NCI-H2171 (cell line): ENCODE measurements at regions not wholly inside any gene's neighbourhood (a gene's known extent, or its start where the extent isn't known, plus 50 kb on each side); places are given as distances from the start of the nearest gene placed in this dataset.
"Not testable (repeated sequence)": the region's sequence is repeated elsewhere in the genome, so short reads cannot be mapped to it uniquely, and the experiment has no call there.

ENCODE experiments used
- DNase-seq: peaks from one replicate; lab custom pipeline; 2025; lab: John Stamatoyannopoulos, UW

DNA sequence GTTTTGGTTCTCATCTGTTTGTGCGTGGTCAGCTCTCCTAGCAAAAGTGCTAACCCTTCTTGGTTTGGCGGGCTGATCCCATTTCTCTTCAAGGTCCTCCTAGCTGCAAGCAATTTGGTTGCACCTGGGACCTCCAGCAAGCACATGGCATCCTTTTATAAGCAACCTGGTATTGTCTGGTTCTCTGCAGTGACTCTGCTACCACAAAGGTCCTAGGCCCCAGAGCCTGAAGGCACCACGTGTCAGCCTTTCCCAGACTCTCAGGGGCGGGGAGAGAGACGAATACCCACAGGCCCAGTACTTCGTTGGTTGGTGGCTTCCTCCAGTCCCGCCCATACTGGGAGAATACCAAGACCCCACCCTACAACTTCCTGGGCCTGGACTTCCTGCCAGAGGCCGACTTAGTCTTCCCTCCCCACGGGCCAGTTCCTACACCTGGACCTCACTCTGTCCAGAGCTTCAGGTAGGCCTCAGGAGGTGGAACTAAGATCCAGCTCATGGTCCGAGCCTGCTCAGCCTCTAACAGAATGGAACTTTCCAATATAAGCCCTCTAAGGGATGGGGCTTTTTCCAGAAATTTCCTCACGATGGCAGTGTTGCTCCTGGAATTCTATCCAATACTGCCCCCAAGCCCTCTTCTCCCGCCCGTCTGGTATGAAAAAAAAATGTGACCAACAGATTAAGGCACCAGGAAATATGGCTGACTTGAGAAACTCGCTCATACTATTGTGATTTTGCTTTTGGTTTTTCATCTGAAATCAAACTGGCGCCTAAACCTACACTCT, 192.5 kb upstream of the STK26 start:
- DNase-seq = peak; percentile 72

DNA sequence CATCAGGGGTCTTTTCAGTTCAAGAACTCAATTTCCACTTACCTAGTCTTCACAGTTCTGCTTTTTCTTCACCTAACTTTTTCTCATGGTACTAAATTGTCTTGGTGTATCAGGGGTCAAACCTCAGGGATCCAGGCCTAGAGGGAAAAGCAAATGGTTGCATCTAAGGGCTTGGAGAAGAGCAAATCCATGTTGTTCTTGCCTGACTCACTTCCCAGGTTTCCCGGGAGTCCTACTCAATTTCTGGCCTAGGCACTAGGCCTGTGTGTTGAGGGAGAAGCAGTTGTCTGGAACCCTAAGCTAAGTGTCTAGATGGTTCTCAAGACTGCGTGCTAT, 191.9 kb upstream of the STK26 start:
- no peak for DNase-seq

DNA sequence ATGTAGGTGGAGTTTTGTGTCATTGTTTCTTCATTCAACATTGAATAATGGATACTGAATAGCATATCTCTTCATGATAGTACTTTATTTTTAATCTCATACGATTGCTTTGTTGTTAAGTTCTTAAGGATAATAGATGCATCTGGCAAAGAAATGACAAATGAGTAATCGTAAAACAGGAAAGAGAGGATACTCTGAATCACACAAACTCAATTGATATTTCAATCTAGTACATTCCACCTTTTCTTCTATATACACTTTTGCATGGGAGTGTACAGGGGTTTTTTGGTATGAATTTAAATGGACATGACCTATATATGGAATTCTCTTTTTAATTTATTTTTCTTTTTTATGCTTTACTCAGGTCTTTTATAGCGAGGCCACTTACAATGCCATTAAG, 186.9 kb upstream of the STK26 start:
- DNase-seq = no peak

DNA sequence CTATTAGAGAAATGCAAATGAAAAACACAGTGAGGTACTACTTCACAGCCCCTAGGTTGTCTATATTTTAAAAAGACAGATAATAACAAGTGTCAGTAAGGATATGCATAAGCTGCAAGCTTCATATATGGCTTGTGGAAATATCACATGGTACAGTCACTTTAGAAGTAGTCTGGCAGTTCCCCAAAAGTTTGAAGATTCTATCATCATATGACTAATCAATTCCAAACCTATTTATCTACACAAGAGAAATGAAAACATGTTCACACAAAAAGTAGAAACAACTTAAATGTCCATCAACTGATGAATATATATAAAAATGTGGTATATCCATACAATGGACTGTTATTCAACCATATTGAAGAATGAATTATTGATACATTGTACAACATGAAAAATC, 185.8 kb upstream of the STK26 start:
- DNase-seq = no peak

DNA sequence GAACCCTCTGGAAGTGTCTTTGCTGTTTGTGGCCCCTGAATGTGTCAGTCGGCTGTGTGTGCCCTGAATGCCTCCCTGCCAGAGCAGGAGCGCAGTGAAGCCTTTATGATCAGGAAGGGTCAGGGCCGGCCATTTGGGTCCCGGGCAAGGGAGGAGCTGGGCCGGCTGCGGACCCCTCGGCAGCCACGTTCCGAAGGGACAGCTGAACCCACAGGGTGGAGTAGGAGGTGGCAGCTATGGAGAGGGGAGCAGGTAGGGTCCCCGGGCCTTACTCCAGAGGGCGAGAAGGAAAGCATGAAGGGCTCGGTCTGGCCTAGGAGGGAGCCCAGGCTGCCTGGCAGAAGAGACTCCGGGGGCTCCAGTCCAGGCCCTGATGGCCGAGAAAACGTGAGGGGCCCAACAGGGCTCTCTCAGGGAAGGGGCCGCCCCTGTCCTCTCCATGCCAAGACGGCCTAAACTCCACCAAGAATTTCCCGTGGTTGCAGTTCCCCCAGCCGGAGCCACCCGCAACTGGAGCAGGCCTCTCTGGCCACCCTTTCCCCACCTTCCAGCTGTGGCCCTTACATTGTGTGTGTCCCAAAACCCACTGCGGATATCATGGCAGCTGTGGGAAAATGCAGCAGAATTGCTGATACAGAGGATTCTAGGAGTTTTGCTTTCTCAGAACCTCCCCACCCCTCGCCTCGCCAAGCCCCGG, 182.2 kb upstream of the STK26 start:
- no peak for DNase-seq

DNA sequence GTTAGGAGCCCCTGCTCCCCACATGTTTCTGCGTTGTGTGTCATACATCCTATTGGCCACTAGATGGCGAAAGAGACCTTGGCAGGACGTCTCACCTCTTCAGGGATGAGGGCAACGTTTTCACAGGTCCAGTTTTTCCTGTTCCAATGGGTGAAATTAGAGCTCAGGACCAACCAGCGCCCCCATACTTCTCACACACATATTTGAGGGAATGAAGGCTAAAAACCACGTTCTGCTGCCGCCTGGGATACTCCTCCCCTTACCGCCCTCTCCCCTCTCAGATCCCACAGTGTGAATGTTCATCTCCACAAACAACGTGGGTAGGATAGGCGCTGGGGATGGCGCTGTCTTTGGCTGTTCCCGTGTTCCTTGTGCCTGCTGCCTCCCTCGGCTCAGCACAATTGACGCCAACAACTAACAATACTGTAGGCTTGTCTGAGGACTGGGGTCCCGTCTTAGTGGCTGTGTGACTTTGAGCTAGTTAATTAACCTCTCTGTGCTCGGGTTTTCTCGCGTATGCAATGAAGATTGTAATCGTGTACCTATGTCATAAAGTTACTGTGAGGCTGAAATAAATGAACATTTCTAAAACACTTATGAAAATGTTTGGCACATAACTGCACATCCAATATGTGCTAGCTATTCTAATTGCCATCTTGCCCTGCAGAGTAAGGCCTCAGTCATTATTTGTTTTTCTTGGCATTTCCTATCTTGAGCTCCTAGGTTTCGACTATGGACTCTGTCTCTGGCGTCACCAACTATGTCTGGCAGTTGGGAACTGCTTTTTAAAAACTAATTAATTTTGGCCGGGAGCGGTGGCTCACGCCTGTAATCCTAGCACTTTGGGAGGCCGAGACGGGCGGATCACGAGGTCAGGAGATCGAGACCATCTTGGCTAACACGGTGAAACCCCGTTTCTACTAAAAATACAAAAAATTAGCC, 181.3 kb upstream of the STK26 start:
- DNase-seq = peak; percentile 18

DNA sequence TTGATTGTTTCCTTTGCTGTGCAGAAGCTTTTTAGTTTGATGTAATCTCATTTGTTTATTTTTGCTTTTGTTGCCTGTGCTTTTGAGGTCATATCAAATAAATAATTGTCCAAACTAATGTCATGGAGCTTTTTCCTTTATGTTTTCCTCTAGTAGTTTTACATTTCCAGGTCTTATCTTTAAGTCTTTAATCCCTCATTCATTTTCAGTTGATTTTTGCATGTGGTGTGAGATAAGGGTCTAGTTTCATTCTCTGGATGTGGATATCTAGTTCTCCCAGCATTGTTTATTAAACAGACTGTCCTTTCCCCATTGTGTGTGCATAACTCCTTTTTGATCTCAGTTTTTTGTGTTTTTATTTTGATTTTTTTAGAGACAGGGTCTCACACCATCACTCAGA, 179.1 kb upstream of the STK26 start:
- DNase-seq = no peak

DNA sequence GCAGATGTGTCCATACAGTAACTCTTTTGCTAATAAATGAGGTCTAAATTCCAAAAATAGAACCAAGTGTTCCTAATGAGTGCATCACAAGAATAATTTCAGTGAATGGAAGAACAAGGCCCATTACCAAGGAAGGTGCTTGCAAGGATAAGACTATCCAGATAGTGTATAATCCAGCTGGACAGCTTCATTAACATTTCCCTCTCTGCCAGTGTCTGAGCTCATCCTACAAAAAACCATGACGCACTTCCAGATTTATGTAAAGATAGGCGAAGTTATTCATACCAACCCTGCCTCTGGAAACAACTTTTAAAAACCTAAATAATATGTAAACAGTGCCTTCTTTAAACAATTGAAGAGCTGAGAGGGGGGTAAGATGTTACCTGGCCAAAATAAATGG, 177.9 kb upstream of the STK26 start:
- no peak for DNase-seq

DNA sequence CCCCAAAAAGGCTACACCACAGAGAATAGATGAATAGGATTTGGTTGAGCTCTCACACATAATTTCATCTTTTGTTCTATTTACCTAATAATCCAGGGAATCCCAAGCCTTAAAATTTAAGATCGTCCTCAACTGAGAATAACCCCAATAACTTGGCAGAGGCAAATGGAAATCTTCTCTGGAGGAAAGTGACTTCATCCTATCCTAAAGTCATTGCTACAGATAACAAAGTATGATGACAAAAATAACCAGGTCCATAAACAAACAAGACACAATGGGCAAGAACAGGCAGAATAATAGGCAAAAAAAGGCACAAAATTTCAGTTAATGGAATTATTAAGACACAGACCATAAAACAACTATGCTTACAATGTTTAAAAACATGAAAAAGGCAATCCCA, 177.3 kb upstream of the STK26 start:
- no peak for DNase-seq

DNA sequence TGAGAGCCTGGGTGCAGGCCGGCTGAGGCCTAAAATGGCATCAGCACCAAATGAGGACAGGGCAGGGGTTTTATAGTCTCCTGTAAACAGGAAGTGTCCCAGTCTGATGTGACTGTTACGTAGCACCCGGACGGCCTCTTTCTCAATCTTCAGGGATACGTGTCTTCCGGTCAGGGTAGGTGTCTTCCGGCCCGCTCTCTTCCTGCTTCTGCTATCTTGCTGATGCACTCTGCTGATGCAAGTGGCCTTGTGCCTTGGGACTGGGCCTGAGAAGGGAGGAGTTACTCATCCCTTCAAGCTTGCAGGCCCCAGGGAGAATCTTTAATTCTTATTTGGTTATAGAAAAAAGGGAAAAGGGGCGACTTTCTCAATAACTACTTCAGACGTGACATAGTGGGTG, 172.1 kb upstream of the STK26 start:
- not testable (repeated sequence) for DNase-seq

DNA sequence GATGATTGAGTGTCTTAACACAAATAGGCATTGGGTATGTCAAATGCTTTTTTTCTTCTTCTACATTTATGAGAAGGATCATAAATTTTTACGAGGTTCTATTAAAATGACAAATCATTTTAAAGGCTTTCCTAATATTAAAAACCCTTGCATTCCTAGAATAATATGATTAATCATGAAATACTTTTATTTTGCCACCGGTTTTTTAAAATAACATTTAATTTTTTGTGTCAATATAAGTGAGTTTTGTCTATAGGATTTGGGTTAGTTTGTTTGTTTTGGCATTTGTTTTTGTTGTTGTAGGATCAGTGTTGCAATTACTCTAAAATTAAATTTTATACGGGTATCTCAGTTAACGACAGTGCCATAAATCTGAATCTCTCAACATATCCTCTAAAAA, 169.7 kb upstream of the STK26 start:
- no peak for DNase-seq

DNA sequence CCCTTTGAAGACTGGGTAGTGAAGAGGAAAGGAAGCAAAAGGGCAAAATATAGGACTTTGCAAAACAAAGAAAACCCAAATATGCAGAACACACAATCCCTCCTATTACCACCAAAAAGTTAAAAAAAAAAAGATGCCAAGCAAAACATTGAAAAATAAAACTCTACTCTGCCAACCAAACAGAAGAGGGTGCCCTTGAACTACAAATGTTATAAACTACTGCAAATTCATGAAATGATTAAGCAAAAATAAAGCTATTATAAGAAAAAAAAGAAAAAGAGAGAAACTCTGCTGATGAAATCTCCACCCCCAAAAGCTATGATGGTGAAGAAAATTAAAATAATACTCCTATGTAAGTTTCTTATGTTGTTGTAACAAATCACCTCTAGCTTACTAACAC, 168.5 kb upstream of the STK26 start:
- DNase-seq = peak; percentile 1

DNA sequence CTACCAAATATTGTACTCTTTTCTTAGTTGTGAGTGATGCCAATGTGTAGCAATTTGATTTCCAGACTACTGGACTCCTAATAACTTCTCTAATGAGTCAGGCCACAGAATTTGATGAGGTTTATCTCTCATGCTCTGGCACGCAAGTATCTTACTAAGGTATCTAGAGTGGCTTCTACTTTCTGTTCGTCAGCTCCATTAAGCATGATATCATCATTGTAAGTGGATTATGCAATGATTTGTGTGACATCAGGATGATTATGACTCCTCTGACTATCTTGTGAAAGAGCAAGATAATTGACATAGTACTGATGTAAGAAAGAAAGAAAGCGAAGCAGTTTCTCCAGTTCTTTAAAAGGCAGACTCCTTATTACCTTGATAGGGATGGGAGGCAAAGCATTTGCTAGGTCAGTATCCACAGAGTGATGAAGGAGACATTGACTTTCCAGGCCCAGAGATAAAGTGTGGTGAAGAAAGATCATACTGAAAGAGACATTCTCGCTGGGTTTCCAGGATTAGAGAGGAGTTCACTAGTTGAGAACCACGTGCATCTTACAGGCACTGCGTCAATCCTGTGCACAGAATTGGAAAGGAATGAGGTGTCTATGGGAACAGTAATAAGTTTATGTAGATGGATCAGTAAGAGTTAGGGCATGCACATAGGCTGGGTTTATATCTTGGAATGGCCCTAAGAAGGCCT, 161.9 kb upstream of the STK26 start:
- no peak for DNase-seq

DNA sequence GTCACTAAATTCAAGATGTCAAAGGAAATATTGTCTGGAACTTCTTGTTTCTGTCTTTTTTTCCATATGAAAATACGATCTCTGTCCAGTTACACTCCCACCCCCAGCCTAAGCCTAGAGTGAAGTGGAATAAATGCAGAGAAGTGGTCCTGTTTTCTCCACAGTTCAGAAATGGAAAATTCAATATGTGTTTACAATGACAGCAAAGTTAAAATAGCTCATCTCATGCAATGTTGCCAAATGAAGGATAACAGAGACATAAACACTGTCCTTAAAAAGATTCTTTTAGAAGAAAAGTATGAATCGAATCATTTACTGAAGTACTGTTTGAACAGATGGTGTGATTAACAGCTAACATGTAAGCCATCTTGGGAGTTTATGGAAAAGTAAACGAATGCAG, 160.8 kb upstream of the STK26 start:
- DNase-seq = no peak

DNA sequence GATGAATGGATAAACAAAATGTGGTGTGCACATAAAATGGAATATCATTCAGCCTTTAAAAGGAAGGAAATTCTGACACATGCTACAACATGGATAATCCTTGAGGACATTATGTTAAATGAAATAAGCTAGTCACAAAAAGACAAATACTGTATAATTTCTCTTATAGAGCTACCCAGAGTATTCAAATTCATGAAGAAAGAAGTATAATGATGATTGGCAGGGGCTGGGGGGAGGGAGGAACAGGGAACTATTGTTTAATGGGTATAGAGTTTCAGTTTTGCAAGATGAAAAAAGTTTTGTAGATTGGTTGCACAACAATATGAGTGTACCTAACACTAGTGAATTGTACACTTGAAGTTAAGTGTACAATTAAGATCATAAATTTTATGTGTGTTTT, 153.9 kb upstream of the STK26 start:
- no peak for DNase-seq

DNA sequence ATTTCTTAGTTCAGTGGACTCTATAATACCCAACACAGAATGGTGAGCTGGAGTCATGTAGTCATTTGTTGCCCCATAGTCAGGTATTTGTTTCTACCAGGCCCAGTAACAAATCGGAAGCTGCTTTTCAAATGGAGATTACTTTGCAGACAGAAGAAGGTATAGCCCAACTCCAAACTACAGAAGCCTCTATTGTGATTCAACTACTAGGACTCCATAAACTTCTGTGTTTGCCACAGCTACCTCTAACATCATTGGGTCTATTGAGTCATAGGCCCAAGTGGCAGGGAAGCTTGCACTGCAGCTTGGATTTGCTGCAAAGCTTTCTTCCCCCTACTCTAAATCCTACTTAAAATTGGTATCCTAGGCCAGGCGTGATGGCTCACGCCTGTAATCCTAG, 148.8 kb upstream of the STK26 start:
- no peak for DNase-seq

DNA sequence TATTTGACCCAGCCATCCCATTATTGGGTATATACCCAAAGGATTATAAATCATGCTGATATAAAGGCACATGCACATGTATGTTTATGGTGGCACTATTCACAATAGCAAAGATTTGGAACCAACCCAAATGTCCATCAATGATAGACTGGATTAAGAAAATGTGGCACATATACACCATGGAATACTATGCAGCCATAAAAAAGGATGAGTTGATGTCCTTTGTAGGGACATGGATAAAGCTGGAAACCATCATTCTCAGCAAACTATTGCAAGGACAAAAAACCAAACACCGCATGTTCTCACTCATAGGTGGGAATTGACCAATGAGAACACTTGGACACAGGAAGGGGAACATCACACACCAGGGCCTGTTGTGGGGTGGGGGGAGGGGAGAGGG, 147.3 kb upstream of the STK26 start:
- not testable (repeated sequence) for DNase-seq

DNA sequence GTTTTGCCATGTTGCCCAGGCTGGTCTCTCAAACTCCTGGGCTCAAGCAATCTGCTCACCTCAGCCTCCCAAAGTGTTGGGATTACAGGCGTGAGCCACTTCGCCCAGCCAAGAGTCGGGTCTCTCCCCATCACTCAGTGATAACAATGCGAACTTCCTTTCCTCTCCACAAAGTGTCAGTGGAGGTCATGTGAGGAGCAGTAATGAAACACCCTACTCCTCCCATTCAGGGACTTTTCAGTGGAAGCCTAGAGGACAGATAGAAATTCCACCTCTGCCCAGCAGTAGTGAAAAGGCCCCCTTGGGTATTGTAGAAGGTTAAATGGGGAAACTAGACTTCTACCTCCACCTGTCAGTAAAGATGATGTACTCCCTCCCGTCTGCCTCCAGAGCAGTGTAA, 141.9 kb upstream of the STK26 start:
- DNase-seq = no peak

DNA sequence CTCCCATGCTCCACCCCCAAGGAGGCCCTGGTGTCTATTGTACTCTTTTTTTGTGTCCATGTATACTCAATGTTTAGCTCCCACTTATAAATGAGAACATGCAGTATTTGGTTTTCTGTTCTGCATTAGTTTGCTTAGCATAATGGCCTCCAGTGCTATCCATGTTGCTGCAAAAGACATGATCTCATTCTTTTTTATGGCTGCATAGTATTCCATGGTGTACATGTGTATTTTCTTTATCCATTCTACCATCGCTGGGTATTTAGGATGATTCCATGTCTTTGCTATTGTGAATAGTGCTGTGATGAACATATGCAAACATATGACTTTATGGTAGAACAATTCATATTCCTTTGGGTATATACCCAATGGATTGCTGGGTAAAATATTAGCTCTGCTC, 138.1 kb upstream of the STK26 start:
- DNase-seq = not testable (repeated sequence)

DNA sequence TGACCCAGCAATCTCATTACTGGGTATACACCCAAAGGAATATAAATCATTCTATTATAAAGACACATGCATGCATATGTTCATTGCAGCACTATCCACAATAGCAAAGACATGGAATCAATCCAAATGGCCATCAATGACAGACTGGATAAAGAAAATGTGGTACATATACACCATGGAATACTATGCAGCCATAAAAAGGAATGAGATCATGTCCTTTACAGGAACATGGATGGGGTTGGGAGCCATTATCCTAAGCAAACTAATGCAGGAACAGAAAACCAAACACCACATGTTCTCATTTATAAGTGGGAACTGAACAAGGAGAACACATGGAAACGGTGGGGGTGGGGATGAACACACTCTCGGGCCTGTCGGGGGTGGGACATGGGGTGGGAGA, 129.2 kb upstream of the STK26 start:
- not testable (repeated sequence) for DNase-seq

DNA sequence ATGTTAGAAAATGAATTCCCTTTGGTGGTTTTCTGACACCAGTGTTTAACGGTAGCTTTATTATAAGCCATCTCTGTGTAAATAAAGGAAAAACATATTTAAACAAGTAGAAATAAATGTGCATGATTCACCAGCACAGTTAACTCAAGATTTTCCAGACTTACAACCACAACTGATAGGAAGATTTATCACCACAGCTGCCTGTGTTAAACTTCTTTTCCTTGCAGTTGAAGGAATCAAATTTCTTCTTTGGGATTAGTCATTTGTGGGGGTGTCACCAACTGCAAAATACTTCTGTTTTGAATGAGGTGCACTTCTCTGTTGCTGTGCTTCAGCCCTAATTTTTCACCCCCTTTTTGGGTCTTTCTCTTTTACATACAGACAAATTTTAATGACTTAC, 128.1 kb upstream of the STK26 start:
- DNase-seq = no peak

DNA sequence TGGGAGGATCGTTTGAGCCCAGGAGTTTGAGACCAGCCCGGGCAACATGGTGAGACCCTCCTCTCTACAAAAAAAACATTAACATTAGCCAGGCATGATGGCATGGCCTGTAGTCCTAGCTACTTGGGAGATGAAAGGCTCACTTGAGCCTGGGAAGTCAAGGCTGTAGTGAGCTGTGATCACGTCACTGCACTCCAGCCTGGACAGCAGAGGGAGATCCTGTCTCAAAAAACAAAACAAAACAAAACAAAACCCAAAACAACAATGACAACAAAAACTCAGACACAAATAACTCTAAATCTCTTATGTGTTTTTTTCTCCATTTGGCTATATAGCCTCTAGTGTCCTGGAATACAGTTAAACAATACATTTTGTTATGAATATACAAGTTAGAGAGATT, 127.3 kb upstream of the STK26 start:
- DNase-seq = no peak
